ENCODE measurements at regions not wholly inside any gene's neighbourhood (a gene's known extent, or its start where the extent isn't known, plus 50 kb on each side); places are given as distances from the start of the nearest gene placed in this dataset.

GRCh38 chr5:15261269-15261995 is 238.5 kb upstream of the FBXL7 start:
- Histone ChIP-seq H3K9me3 (no peaks in the 10 kb centered on the region), H3K27me3 (no peaks in the 10 kb centered on the region), H3K4me3 (no peak overlapping the region), H3K4me1 (peaks cover 20 to 24% (median 23%) of the 10 kb centered on the region in 4 donors), H3K27ac (replicated peaks in 1 of 4) (peak overlapping the region in 2 of 4 donors; percentile 35 to 44), H3K36me3 (no peaks in the 10 kb centered on the region)
- intact Hi-C loops (cut with DNase I), result no loop called here
- DNase-seq (ENCODE audit: extremely low spot score), result no peak
- TF ChIP-seq EP300 (IDR thresholded peaks at IDR 0.05), result no peak
- TF ChIP-seq CTCF (IDR thresholded peaks at IDR 0.05), result no peak
- TF ChIP-seq POLR2AphosphoS5 (IDR thresholded peaks at IDR 0.05), result no peak
- TF ChIP-seq POLR2A (IDR thresholded peaks at IDR 0.05; ENCODE audit: low read depth), result no peak

- H3K36me3 ChIP-seq, result no peaks in the 10 kb centered on the region
- H3K9me3 ChIP-seq, result no peaks in the 10 kb centered on the region
- H3K27ac ChIP-seq (replicated peaks in 1 of 4), result peak overlapping the region in 1 of 4 donors; percentile 16
- intact Hi-C loops (cut with DNase I), result no loop called here
- peaks cover 20 to 24% (median 23%) of the 10 kb centered on the region in 4 donors for H3K4me1 ChIP-seq
- no peak for TF ChIP-seq CTCF (IDR thresholded peaks at IDR 0.05)
- TF ChIP-seq EP300 (IDR thresholded peaks at IDR 0.05), result no peak
- TF ChIP-seq POLR2A (IDR thresholded peaks at IDR 0.05; ENCODE audit: low read depth), result no peak
- TF ChIP-seq POLR2AphosphoS5 (IDR thresholded peaks at IDR 0.05), result no peak
- H3K27me3 ChIP-seq, result no peaks in the 10 kb centered on the region
- H3K4me3 ChIP-seq, result no peak overlapping the region
- WGBS, result 53% methylated on average over 7 of the region's 7 CpGs
- DNase-seq (ENCODE audit: extremely low spot score), result no peak
Observed at GRCh38 chr5:15260356-15261268, 239.4 kb upstream of the FBXL7 start.

- H3K27me3 ChIP-seq, result no peaks in the 10 kb centered on the region
- intact Hi-C loops (cut with DNase I), result no loop called here
- peaks cover 12 to 16% (median 15%) of the 10 kb centered on the region in 4 donors for H3K4me1 ChIP-seq
- no peaks in the 10 kb centered on the region for H3K9me3 ChIP-seq
- H3K4me3 ChIP-seq, result no peak overlapping the region
- TF ChIP-seq POLR2AphosphoS5 (IDR thresholded peaks at IDR 0.05) (no peak), POLR2A (IDR thresholded peaks at IDR 0.05; ENCODE audit: low read depth) (no peak), EP300 (IDR thresholded peaks at IDR 0.05) (no peak), CTCF (IDR thresholded peaks at IDR 0.05) (no peak)
- no peaks in the 10 kb centered on the region for H3K36me3 ChIP-seq
- 81% methylated on average over 4 of the region's 4 CpGs for WGBS
- H3K27ac ChIP-seq (replicated peaks in 1 of 4), result no peak overlapping the region
- no peak for DNase-seq (ENCODE audit: extremely low spot score)
Observed at GRCh38 chr5:15256485-15256884, 243.5 kb upstream of the FBXL7 start.

- intact Hi-C loops (cut with DNase I), result no loop called here
- Histone ChIP-seq H3K9me3 (no peaks in the 10 kb centered on the region), H3K4me3 (no peak overlapping the region), H3K36me3 (no peaks in the 10 kb centered on the region), H3K27me3 (no peaks in the 10 kb centered on the region), H3K27ac (replicated peaks in 1 of 4) (no peak overlapping the region), H3K4me1 (peaks cover 3 to 7% (median 6%) of the 10 kb centered on the region in 4 donors)
- DNase-seq (ENCODE audit: extremely low spot score), result no peak
- no peak for TF ChIP-seq POLR2A (IDR thresholded peaks at IDR 0.05; ENCODE audit: low read depth)
- WGBS, result 50% methylated on average over 2 of the region's 2 CpGs
Observed at GRCh38 chr5:15255576-15255975, 244.4 kb upstream of the FBXL7 start.

- no peak overlapping the region for H3K27ac ChIP-seq (replicated peaks in 1 of 4)
- no peaks in the 10 kb centered on the region for H3K36me3 ChIP-seq
- no peaks in the 10 kb centered on the region for H3K4me1 ChIP-seq
- no peak for TF ChIP-seq POLR2A (IDR thresholded peaks at IDR 0.05; ENCODE audit: low read depth)
- no peak for TF ChIP-seq CTCF (IDR thresholded peaks at IDR 0.05)
- TF ChIP-seq POLR2AphosphoS5 (IDR thresholded peaks at IDR 0.05), result no peak
- H3K27me3 ChIP-seq, result no peaks in the 10 kb centered on the region
- DNase-seq (ENCODE audit: extremely low spot score), result no peak
- intact Hi-C loops (cut with DNase I), result no loop called here
- H3K9me3 ChIP-seq, result no peaks in the 10 kb centered on the region
- 77% methylated on average over 3 of the region's 3 CpGs for WGBS
- no peak overlapping the region for H3K4me3 ChIP-seq
Observed at GRCh38 chr5:15254607-15255006, 245.4 kb upstream of the FBXL7 start.

Measured in esophagus muscularis mucosa (tissue), 4 donors.